ENCODE measurements at regions not wholly inside any gene's neighbourhood (a gene's known extent, or its start where the extent isn't known, plus 50 kb on each side); places are given as distances from the start of the nearest gene placed in this dataset.
A peak's percentile ranks its signal among the peaks of the same experiment; 100 is the strongest.

DNA sequence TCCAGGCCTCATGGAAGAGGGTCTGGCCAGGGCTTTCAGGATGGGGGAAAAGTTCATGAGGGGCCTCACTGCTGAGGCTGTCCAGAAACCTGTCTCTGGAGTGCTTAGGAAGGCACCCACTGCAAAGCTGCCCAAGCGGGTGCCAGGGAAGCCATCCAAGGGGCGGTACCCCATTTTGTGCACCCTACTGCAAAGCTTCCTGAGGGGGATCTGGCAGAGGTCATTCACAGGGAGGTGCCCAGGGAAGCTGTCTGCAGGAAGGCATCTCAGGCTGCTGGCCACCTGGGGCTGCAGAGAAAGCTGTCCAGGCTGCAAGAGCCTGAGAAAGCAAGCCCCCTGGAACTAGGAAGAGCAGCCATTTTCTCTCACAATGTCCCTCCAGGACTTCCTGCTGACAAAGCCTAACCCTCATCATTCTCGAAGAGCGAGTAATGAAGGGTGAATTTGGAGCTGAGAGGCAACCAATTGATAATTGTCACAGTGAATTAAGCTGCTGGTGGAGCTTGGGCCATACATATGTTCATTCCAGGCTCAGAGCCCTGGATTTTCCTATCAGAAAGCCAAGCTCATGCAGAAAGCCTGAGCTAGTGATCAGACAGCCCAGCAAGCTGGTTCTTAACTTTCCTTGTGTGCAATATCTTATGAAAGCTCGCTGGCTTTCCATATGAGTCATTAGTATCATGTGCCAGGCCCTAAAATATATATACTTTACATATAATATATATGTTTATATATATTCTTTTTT is 62.2 kb upstream of the SLC22A16 start:
- no peak for DNase-seq (ENCODE audit: low read depth in 1 of 2, low spot score in 1 of 2)

DNA sequence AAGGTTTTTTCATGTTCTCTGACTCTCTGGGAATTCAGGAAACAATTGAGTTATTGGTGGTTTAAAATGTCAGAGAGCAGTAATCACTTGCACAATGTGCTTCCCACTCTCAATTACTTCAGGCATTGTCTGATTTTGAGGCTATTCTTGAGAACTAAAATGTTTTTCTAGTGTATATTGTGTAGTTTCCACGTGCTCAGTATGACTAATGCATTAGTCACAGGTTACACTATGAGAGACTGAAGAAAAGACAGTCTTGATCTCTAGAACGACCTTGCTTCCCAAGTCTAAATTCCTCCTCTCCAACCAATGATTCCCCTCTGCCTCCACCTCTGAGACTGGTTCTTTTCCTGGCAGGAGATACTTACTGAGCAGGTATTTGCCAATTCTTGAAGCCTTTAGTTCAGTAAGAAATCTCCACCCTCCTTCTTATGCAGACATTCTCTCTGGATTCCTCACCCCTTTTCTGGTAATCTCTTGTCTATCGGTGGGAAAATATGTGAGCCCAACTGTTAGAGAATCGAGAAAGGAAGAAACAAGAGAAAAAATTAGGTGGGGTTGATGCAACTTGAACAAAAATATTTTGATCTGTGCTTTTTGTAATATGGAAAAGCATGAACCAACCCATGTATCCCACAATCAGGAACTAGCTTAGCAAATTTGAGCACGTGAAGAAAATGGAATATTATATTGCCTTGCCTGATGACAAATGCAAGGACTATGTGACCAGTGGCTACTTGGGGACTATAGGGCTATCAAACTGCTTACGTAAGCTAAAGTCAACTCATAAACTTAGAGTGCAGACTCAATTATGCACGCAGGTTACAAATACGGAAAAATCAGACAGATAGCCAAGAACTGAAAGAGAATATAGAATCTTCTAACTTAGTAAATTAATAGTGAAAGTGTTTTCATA is 61.1 kb upstream of the SLC22A16 start:
- no peak for DNase-seq (ENCODE audit: low read depth in 1 of 2, low spot score in 1 of 2)

GRCh38 chr6:110534731-110535492 is 58.5 kb upstream of the SLC22A16 start:
- DNase-seq (ENCODE audit: low read depth in 1 of 2, low spot score in 1 of 2), result no peak

GRCh38 chr6:110532431-110532830 is 56.0 kb upstream of the SLC22A16 start:
- no peak for DNase-seq (ENCODE audit: low read depth in 1 of 2, low spot score in 1 of 2)

DNA sequence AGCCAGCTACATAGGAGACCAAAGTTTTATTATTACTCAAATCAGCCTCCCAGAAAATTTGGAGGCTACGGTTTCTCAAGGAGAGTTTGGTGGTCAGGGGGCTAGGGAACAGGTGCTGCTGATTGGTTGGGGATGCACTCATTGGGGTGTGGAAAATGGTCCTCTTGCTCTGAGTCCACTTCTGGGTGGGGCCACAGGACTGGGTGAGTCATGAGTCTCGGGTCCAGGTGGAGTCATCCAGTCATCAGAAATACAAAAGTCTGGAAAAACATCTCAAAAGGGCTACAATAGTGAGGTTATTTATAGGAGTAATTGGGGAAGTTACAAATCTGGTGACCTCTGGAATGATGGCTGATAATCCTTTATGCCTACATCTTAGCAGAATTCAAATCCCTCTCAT is 54.3 kb upstream of the SLC22A16 start:
- DNase-seq (ENCODE audit: low read depth in 1 of 2, low spot score in 1 of 2), result no peak

DNA sequence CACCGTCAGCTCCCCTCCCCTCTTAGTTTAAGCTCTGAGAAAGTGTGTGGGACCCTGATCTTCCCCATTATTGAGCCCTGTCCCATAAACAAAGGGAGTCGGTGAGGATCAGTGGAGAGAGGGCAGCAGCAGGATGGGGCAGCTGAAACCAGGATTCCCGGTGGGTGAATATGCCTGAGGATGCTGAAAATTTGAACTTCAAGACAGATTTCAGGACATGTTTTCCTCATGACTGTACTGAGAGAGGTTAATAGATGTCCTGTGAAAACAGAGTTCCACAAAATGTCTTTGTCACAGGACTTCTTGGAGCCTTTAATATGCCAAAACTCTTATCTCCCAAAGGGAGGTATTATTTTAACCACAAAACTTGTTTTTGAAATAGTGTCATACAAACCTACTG is 53.5 kb upstream of the SLC22A16 start:
- DNase-seq (ENCODE audit: low read depth in 1 of 2, low spot score in 1 of 2), result no peak

- DNase-seq (ENCODE audit: low read depth in 1 of 2, low spot score in 1 of 2), result no peak
Measured at GRCh38 chr6:110529355-110529754, 52.9 kb upstream of the SLC22A16 start.

DNA sequence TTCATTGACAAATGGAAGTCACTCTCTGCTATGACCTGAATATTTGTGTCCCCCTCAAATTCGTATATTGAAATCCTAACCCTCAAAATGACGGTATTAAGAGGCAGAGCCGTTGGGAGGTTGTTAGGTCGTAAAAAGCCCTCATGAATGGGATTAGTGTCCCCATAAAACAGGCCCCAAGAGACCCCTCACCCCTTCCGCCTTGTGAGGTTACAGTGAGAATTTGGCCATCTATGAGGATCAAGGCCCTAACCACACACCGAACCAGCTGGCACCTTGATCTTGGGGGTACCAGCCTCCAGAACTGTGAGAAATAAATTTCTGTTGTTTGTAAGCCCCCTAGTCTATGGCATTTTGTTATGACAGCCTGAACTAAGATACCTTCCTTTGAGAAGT is 52.5 kb upstream of the SLC22A16 start:
- DNase-seq (ENCODE audit: low read depth in 1 of 2, low spot score in 1 of 2), result no peak

DNA sequence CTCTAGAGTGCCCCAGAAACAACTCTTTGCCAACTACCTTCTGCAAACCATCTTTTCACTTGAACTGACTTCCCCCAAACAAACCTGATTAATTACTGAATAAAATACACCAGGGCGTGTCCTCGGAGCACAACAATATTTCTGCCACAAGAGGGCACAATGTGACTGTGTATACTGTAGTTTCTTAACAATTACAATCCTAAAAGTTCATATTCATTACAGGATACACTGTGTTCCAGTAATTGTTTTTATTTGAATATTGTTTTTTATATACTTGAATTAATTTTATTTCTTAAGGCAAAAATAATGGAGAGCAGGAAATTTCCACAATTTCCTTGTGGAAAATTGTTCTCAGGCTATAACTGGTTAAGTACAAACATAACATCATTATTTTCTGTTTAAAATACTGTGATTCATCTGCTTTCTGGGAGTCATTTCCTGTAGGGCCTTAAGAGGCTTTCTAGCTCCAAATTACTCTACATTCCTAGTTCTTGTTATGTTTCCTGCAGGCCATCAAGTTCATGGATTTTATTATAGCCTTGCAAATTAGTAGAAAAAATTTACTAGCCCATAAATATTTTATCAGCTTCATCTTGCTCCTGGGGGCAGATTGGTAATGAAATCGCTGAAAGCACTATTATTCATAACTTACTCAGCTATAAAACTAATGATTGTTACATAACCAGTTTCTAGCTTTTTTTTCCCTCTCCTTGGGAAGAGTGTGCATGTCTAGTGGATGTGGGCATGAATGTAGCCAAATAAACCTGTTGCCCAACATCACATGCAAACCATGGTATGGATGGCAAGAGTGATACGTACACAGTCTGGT is 51.9 kb upstream of the SLC22A16 start:
- peak in 1 of 2 donors; percentile 4 for DNase-seq (ENCODE audit: low read depth in 1 of 2, low spot score in 1 of 2)

GRCh38 chr6:110527516-110527915 is 51.1 kb upstream of the SLC22A16 start:
- no peak for DNase-seq (ENCODE audit: low read depth in 1 of 2, low spot score in 1 of 2)

- DNase-seq (ENCODE audit: low read depth in 1 of 2, low spot score in 1 of 2), result no peak
Measured at GRCh38 chr6:110526726-110527125, 50.3 kb upstream of the SLC22A16 start.
